Bone marrow (tissue), 2 donors: ENCODE measurements at regions not wholly inside any gene's neighbourhood (a gene's known extent, or its start where the extent isn't known, plus 50 kb on each side); places are given as distances from the start of the nearest gene placed in this dataset.
"Not testable (repeated sequence)": the region's sequence is repeated elsewhere in the genome, so short reads cannot be mapped to it uniquely, and the experiment has no call there.

Source experiments
- DNase-seq, 2 donors: peaks; one replicate each; lab custom pipeline; 2025; lab: John Stamatoyannopoulos, UW

GRCh38 chr18:38153116-38153515, 587.5 kb upstream of the CELF4 start:
- DNase-seq: not testable (repeated sequence)

DNA sequence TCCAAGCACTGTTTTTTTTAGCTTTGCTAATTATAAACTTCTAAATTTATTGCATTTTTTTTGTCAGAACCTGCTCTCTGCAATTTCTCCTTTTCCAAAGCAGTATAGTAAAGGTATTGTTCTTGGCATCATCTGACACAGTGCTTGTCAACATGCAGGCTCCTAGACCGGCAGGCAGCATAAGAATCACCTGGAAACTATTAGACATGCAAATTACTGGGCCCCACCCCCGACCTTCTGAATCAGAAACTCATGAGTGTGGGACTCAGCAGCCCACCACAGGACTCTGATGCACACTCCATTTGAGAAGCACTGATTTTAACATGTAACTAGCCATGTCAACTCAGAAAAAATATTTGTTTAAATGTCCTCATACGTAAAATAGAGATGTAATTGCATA, 551.1 kb upstream of the CELF4 start:
- no peak for DNase-seq

- no peak for DNase-seq
Measured at GRCh38 chr18:38115201-38115600, 549.6 kb upstream of the CELF4 start.

GRCh38 chr18:38087538-38087937, 521.9 kb upstream of the CELF4 start:
- no peak for DNase-seq

GRCh38 chr18:38081516-38081915, 515.9 kb upstream of the CELF4 start:
- DNase-seq: no peak

GRCh38 chr18:38077229-38077628, 511.6 kb upstream of the CELF4 start:
- DNase-seq: no peak

- no peak for DNase-seq
Measured at GRCh38 chr18:38076346-38077070, 510.9 kb upstream of the CELF4 start.

GRCh38 chr18:38074298-38074876, 508.8 kb upstream of the CELF4 start:
- no peak for DNase-seq

DNA sequence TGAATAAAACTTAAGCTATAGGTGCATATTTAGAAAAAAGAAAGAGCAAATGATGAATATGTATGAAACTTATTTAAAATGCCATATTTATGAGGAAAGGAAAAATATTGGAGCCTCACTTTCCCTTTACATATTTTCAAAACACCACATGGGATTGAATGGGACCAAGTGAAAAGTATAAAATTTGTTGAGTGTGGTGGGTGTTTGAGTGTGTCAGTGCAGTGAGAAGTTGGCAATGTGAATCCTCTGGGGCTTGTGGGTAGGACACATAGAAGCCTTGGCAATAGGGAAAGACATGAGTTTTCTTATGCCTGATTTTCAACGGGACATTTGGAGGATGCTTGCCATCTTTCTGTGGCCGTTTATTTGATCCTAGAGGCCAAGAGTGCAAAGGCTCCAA, 502.2 kb upstream of the CELF4 start:
- DNase-seq: no peak

DNA sequence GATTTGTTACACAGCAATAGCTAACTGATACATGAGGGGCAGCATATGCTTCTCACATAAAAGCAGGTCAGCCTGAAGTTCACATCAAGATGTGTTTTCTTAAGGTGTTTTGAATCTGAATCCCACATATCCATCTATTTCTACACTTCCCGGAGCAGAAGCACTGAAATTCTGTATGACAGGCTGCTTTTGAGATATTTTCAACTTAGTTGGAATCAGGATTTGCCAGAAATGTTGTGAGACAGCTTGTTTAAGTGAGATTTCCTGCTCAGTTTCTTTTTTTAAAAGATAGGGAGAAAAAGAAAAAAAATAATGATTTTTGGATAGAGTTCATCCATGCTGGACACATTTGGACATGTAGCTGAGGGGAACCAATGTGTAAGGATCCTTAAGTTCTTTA, 501.5 kb upstream of the CELF4 start:
- DNase-seq: no peak

GRCh38 chr18:38052879-38053590, 487.4 kb upstream of the CELF4 start:
- no peak for DNase-seq

GRCh38 chr18:38047820-38048219, 482.2 kb upstream of the CELF4 start:
- DNase-seq: no peak

DNA sequence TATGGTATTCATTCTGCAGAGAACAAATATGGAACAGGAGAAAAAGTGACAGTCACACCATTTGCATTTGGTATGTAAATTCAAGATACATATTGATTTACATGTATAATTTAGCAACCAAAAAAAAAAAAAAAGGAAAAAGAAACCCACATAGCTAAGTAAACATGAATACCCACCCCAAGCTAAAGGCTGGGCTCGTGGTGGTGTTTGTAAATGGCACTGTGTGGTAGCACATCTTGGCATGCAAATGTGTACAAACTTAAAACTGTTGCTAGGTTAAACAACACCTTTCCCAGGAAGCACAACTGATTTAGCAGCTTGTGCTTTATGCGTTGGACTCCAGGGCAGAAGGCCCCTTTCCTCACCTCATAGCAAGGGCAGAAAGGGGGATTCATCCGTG, 481.1 kb upstream of the CELF4 start:
- no peak for DNase-seq

- DNase-seq: no peak
Measured at GRCh38 chr18:38045845-38046244, 480.2 kb upstream of the CELF4 start.

- no peak for DNase-seq
Measured at GRCh38 chr18:38042211-38042890, 476.8 kb upstream of the CELF4 start.

DNA sequence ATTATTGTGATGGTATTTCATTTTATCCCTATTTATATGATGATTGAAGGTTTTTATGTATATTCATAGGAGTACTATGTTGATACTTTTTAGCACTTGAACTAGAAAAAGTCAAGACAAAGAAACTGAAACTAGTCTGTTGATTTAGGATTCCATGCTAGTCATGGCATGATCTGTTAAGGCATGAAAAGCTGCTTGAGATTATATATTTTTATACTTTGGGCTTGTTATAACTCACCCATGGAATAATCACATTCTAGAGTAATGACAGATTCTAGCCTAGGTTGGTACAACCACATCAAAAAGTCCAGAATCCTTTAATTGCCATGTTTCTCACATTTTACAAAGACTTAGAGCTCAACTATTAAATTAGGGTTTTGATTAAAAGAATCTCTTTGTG, 472.6 kb upstream of the CELF4 start:
- no peak for DNase-seq

DNA sequence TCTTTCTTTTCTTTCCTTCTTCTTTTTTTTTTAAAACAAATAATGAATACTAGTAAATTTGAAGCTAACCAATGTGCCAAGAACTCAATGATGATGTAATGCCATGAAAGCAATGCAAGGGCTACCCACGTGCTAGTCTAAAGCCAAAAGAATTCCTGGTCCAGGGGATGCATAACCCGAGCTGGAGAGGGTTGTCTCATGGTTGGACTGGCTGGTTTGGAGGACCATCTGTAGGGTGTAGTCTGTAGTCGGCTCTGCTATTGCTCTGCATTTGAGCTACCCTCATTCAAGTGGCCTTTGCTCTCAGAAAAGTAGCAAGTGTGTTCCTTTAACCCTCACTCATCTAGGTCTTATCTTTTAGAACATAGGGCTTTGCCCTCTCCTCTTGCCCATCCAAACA, 469.6 kb upstream of the CELF4 start:
- no peak for DNase-seq

- no peak for DNase-seq
Measured at GRCh38 chr18:38033282-38033681, 467.7 kb upstream of the CELF4 start.

DNA sequence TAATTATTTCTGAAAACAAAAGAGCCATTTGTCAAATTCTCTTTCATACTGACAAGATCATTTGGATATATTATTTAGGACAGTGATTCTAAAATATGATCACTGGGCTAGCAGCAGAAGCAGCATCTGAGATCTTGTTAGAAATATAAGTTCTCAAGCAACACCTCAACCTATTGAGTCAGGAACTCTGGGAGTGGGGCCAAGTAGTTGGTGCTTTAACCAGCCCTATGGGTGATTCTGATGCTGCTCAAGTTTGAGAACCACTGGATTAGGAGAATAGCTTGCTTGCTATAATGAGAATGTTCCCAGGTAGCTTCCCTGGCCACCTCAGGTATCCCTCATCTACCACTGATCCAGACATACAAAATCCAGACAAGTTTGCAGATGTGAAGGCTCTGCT, 466.9 kb upstream of the CELF4 start:
- no peak for DNase-seq

- no peak for DNase-seq
Measured at GRCh38 chr18:38028946-38029345, 463.3 kb upstream of the CELF4 start.

GRCh38 chr18:38025433-38026038, 459.9 kb upstream of the CELF4 start:
- DNase-seq: no peak

DNA sequence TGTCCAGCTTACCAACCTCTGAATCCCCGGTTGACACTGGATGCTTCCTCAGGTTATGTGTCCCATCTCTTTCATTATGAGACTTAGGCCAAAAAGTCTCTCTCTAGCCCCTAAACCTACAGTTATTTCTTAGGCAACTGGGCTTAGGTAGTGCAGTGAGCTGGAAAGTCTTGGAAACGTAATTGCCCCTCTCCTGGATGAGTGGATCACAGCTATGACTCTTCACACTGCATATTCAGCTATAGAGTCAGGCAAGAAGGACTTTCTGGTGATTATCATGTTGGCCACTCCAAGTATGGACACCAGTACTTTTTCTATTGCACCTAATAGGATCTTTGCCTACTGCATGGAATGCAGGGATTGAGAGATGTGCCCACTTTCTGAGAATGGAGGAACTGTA, 458.3 kb upstream of the CELF4 start:
- no peak for DNase-seq
